K562 (cell line): ENCODE measurements at regions not wholly inside any gene's neighbourhood (a gene's known extent, or its start where the extent isn't known, plus 50 kb on each side); places are given as distances from the start of the nearest gene placed in this dataset.

Experiments used
- ATAC-seq: fragments of 200-7000 bp; cut with Tn5 transposase; 3 replicates; pipeline ENCODE4 v1.9.1; 2020; ENCODE audit warnings: moderate library complexity
- BruUV-seq: library from RNA; stranded (reverse); fragments of 400-500 nt; replicated peaks from 2 replicates; lab custom pipeline; 2021; lab: Mats Ljungman, UMichigan
- CTCF ChIA-PET: fragments of 300-600 bp; formaldehyde crosslinking; extraction: SDS; loops from one replicate; lab custom pipeline; 2021; ENCODE audit warnings: low intra/inter-chr PET ratio; lab: Yijun Ruan, JAX
- POLR2A ChIA-PET: fragments of 300-600, 350-650 bp; sonication (Branson Sonifier 250); formaldehyde crosslinking; extraction: SDS; loops from one replicate; lab custom pipeline; 2021; ENCODE audit warnings: antibody characterized with exemption, inconsistent platforms; lab: Yijun Ruan, JAX
- DNase-seq, 4 experiments: peaks; one replicate each; pipeline versions ENCODE4 v3.0.0 to v3.0.0-alpha.2; 2011 to 2018; ENCODE audit warnings: low spot score in 3 of 4, mixed read lengths in 3 of 4; ENCODE audit errors: extremely low read depth in 1 of 4
- FAIRE-seq: peaks from 2 replicates; lab custom pipeline; 2011; peaks lifted over from hg19 to GRCh38; lab: Jason Lieb, UNC
- H2AFZ ChIP-seq: 2 replicates; pipeline ENCODE4 v1.6.0; 2011; ENCODE audit warnings: low read depth, low read length, control low read depth, inconsistent platforms
- H3K27ac ChIP-seq: fragments of 200-600 bp; 3 replicates; pipeline ENCODE4 v1.8.0; 2011; ENCODE audit warnings: low read depth, mild to moderate bottlenecking, control low read depth, inconsistent platforms, low read length, moderate library complexity, mixed read lengths; ENCODE audit errors: extremely low read depth
- H3K27me3 ChIP-seq, 2 experiments: fragments of 300-600 bp in 1 of 2; 2 replicates in 1 of 2; 3 replicates in 1 of 2; pipeline versions ENCODE4 v1.6.0 to v1.8.0; 2011; ENCODE audit warnings: inconsistent platforms in 2 of 2, low read length in 2 of 2, mild to moderate bottlenecking in 1 of 2, mixed read lengths in 1 of 2, moderate library complexity in 1 of 2; ENCODE audit not compliant: control insufficient read depth in 2 of 2, insufficient read depth in 2 of 2
- H3K36me3 ChIP-seq: fragments of 300-600 bp; 3 replicates; pipeline ENCODE4 v1.8.0; 2011; ENCODE audit warnings: mild to moderate bottlenecking, low read length, inconsistent platforms; ENCODE audit not compliant: control insufficient read depth, insufficient read depth
- H3K4me1 ChIP-seq, 2 experiments: fragments of 200-600 bp in 1 of 2; replicated peaks in 1 of 2; 2 replicates in 1 of 2; 3 replicates in 1 of 2; pipeline versions ENCODE4 v1.5.1 to v1.8.0; 2011; ENCODE audit warnings: inconsistent platforms in 2 of 2, low read length in 2 of 2, mild to moderate bottlenecking in 1 of 2, mixed read lengths in 1 of 2, moderate library complexity in 1 of 2; ENCODE audit not compliant: control insufficient read depth in 2 of 2, insufficient read depth in 2 of 2
- H3K4me2 ChIP-seq: 2 replicates; pipeline ENCODE4 v1.6.1; 2011; ENCODE audit warnings: low read length, control low read depth, inconsistent platforms, mixed read lengths; ENCODE audit not compliant: insufficient read depth
- H3K4me3 ChIP-seq: fragments of 200-600 bp; sonication (generic), shearing (Covaris generic); 2 replicates; pipeline ENCODE4 v1.5.1; 2016; ENCODE audit warnings: control low read depth, inconsistent platforms
- H3K79me2 ChIP-seq: fragments of 200-600 bp; 3 replicates; pipeline ENCODE4 v1.8.0; 2011; ENCODE audit warnings: low read length, inconsistent platforms; ENCODE audit not compliant: control insufficient read depth, insufficient read depth
- H3K9ac ChIP-seq, 2 experiments: 2 replicates each; pipeline versions ENCODE4 v1.6.0 to v1.6.1; 2011; ENCODE audit warnings: low read depth in 2 of 2, low read length in 2 of 2, control low read depth in 1 of 2, inconsistent platforms in 1 of 2, mild to moderate bottlenecking in 1 of 2, mixed read lengths in 1 of 2; ENCODE audit not compliant: insufficient read depth in 1 of 2
- H3K9me1 ChIP-seq: one replicate; pipeline ENCODE4 v1.6.0; 2011; ENCODE audit warnings: inconsistent platforms, mild to moderate bottlenecking, low read length, moderate library complexity; ENCODE audit not compliant: control insufficient read depth, insufficient read depth
- H3K9me3 ChIP-seq: replicated peaks from 2 replicates; pipeline ENCODE4 v1.5.1; 2011; ENCODE audit warnings: low read depth, low read length, inconsistent platforms; ENCODE audit not compliant: control insufficient read depth, insufficient read depth
- H4K20me1 ChIP-seq: replicated peaks from 2 replicates; pipeline ENCODE4 v1.6.1; 2011; ENCODE audit warnings: low read length, inconsistent platforms, mixed read lengths; ENCODE audit not compliant: control insufficient read depth, insufficient read depth
- BMI1 ChIP-seq: fragments of 150-350 bp; IDR thresholded peaks from 2 replicates; pipeline ENCODE4 v1.6.1; 2014; ENCODE audit warnings: low read length
- DPF2 ChIP-seq: fragments of 450-650 bp; IDR thresholded peaks from 2 replicates; pipeline ENCODE4 v1.6.1; 2016
- HES1 ChIP-seq: fragments of 450-650 bp; IDR thresholded peaks from 2 replicates; pipeline ENCODE4 v1.6.1; 2016; ENCODE audit warnings: low read depth, mild to moderate bottlenecking, moderate library complexity
- HINFP ChIP-seq: fragments of 450-650 bp; conservative IDR thresholded peaks from 2 replicates; pipeline ENCODE4 v1.6.1; 2016; ENCODE audit warnings: missing genetic modification characterization, low read depth, mild to moderate bottlenecking, control low read depth, missing compliant biosample characterization
- L3MBTL2 ChIP-seq: fragments of 450-650 bp; IDR thresholded peaks from 2 replicates; pipeline ENCODE4 v1.6.1; 2016; ENCODE audit warnings: mild to moderate bottlenecking, moderate library complexity
- NCOA1 ChIP-seq: fragments of 450-650 bp; IDR thresholded peaks from 2 replicates; pipeline ENCODE4 v1.6.1; 2016; ENCODE audit warnings: low read depth
- SRF ChIP-seq, 2 experiments: fragments of 250-450, 450-650 bp in 1 of 2; sonication (Bioruptor Pico) in 1 of 2; sonication (generic) in 1 of 2; formaldehyde crosslinking; IDR thresholded peaks; 2 replicates each; pipeline versions ENCODE4 v1.5.0 to v1.5.1; 2020 to 2022; ENCODE audit warnings: mild to moderate bottlenecking in 1 of 2, missing genetic modification reagents in 1 of 2
- TAF7 ChIP-seq: fragments of 450-650 bp; IDR thresholded peaks from 2 replicates; pipeline ENCODE4 v1.6.1; 2016; ENCODE audit warnings: missing genetic modification characterization, missing compliant biosample characterization
- ZC3H8 ChIP-seq: fragments of 450-650 bp; IDR thresholded peaks from 2 replicates; pipeline ENCODE4 v1.6.1; 2017
- ZFPM2 ChIP-seq: fragments of 250-450 bp; sonication (Bioruptor Pico); IDR thresholded peaks from 2 replicates; pipeline ENCODE4 v1.5.1; 2022; ENCODE audit warnings: mild to moderate bottlenecking
- ZNF143 ChIP-seq: sonication (generic); formaldehyde crosslinking; IDR thresholded peaks from 2 replicates; pipeline ENCODE4 v1.9.0; 2022; ENCODE audit warnings: mild to moderate bottlenecking, missing genetic modification reagents
- ZNF3 ChIP-seq: fragments of 250-450 bp; sonication (Bioruptor Pico); IDR thresholded peaks from 2 replicates; pipeline ENCODE4 v1.5.0; 2021; ENCODE audit warnings: mild to moderate bottlenecking, moderate library complexity
- ZNF696 ChIP-seq: fragments of 250-450 bp; sonication (Bioruptor Pico); conservative IDR thresholded peaks from 2 replicates; pipeline ENCODE4 v1.4.0; 2020; ENCODE audit warnings: mild to moderate bottlenecking, moderate library complexity
- ZNF707 ChIP-seq: fragments of 250-450 bp; sonication (Bioruptor Pico); conservative IDR thresholded peaks from 2 replicates; pipeline ENCODE4 v1.8.0; 2022; ENCODE audit warnings: inconsistent platforms, mild to moderate bottlenecking, moderate library complexity
- WGBS: fragments of 100-300 bp; shearing (Covaris generic); methylation state at CpG from one replicate; pipeline ENCODE4 v1.1.6; 2016; ENCODE audit warnings: low coverage, mixed read lengths; ENCODE audit not compliant: insufficient coverage; ENCODE audit errors: missing lambda C conversion rate; 5-methylcytosine and 5-hydroxymethylcytosine counted together
- in situ Hi-C: fragments of 300-500 bp; cut with MboI; formaldehyde crosslinking; loops from 4 replicates; pipeline ENCODE4 v1.15.0; 2018; ENCODE audit warnings: inconsistent platforms, mixed read lengths
- intact Hi-C: fragments of 100-400 bp; cut with micrococcal nuclease; formaldehyde crosslinking; loops from 2 replicates; pipeline ENCODE4 v1.14.2; 2022
- TF ChIP-seq, protein P1 (sequence below): sonication (generic); formaldehyde crosslinking; IDR thresholded peaks from 2 replicates; pipeline ENCODE4 v1.8.0; 2022; ENCODE audit warnings: mild to moderate bottlenecking, missing genetic modification reagents, borderline replicate concordance

DNA sequence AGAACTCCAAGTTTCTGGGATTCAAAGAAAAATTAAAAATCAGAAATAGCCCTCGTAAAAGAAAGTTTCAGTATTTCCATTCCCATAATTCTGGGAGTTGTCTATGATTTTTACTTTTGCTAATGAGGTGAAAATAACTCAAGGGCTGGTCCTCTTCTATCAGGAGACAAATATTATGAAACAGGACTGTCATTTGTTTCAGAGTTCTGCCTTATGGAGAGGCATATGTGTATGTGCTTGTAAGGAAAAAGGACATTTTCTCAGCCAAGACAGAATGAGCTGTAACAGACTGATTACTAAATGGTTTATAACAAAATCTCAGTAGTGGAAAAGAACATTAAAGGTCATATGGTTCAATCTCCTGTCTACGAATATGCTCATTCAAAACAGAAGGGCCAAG, 59.0 kb upstream of the TAB3 start:
- ATAC-seq = no peak
- ChIA-PET CTCF (no interaction called here), POLR2A (no interaction called here)
- Histone ChIP-seq H3K4me3 (no peak overlapping the region), H3K9me3 (no peaks in the 10 kb centered on the region), H3K79me2 (no peaks in the 10 kb centered on the region), H3K36me3 (no peaks in the 10 kb centered on the region), H2AFZ (peak overlapping the region; percentile 10), H3K4me2 (no peak overlapping the region), H3K27me3 (no peaks in the 10 kb centered on the region), H4K20me1 (no peaks in the 10 kb centered on the region), H3K9me1 (no peaks in the 10 kb centered on the region), H3K9ac (no peak overlapping the region), H3K4me1 (peaks cover 0 to 6% of the 10 kb centered on the region in 2 experiments; a peak in 3 of 5 replicates), H3K27ac (no peak overlapping the region)
- no TSS peak for BruUV-seq
- intact Hi-C loops = no loop called here
- in situ Hi-C loops = no loop called here
- DNase-seq = no peak
- no peak for TF ChIP-seq HINFP (tag)
- 39% methylated on average over 2 of the region's 2 CpGs for WGBS
- FAIRE-seq = no peak

DNA sequence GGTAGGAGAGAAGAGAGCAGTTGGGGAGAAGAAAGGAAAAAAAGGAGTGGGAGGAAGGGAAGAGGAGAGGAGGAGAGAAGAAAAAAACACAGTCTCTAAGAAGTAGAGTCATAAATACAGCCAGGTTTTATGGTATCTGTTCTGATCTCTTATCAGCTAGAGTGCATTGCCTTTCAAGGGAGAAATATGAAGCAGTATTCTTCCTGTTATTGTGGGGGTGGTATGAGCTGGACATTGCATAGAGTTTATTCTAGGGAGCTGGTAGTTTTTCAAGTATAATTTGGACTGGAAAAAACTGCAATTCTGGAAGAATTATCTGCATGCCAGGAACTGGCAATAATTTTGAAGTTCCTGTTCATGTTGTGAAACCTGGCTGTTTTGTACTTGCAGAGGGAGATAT, 54.9 kb upstream of the TAB3 start:
- no peak overlapping the region for H2AFZ ChIP-seq
- no peak overlapping the region for H3K4me3 ChIP-seq
- FAIRE-seq (no peak), DNase-seq (peak in 2 of 4 experiments; percentile 12 to 14), ATAC-seq (no peak)
- peaks cover 0 to 6% of the 10 kb centered on the region in 2 experiments; a peak in 3 of 5 replicates for H3K4me1 ChIP-seq
- intact Hi-C loops (no loop called here), in situ Hi-C loops (no loop called here)
- H3K9me1 ChIP-seq = no peaks in the 10 kb centered on the region
- H3K9ac ChIP-seq = no peak overlapping the region
- H3K9me3 ChIP-seq = no peaks in the 10 kb centered on the region
- no peaks in the 10 kb centered on the region for H3K27me3 ChIP-seq
- no TSS peak for BruUV-seq
- no peak overlapping the region for H3K27ac ChIP-seq
- no peaks in the 10 kb centered on the region for H4K20me1 ChIP-seq
- ChIA-PET POLR2A (no interaction called here), CTCF (no interaction called here)
- no peaks in the 10 kb centered on the region for H3K79me2 ChIP-seq
- 0 out of 2 replicates have a peak overlapping the region, but pooled peaks have one; percentile 0 for H3K4me2 ChIP-seq
- H3K36me3 ChIP-seq = no peaks in the 10 kb centered on the region
- TF ChIP-seq ZNF696 (CRISPR knock-in tag) (no peak), DPF2 (0 out of 2 replicates have a peak, but pooled peaks have one; percentile 34), ZC3H8 (no peak), L3MBTL2 (no peak), ZNF3 (CRISPR knock-in tag) (no peak), BMI1 (no peak), NCOA1 (no peak), TAF7 (tag) (no peak), HES1 (no peak), SRF (CRISPR knock-in tag; IDR thresholded peaks at IDR 0.05) (peak in 1 of 2 experiments; percentile 79; a peak in 1 of 4 replicates), ZNF707 (no peak), ZNF143 (CRISPR knock-in tag) (no peak), ZFPM2 (CRISPR knock-in tag) (no peak)
- TF ChIP-seq, protein P1, sequence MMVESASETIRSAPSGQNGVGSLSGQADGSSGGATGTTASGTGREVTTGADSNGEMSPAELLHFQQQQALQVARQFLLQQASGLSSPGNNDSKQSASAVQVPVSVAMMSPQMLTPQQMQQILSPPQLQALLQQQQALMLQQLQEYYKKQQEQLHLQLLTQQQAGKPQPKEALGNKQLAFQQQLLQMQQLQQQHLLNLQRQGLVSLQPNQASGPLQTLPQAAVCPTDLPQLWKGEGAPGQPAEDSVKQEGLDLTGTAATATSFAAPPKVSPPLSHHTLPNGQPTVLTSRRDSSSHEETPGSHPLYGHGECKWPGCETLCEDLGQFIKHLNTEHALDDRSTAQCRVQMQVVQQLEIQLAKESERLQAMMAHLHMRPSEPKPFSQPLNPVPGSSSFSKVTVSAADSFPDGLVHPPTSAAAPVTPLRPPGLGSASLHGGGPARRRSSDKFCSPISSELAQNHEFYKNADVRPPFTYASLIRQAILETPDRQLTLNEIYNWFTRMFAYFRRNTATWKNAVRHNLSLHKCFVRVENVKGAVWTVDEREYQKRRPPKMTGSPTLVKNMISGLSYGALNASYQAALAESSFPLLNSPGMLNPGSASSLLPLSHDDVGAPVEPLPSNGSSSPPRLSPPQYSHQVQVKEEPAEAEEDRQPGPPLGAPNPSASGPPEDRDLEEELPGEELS (CRISPR knock-in tag) = no peak
